Muscle of back (tissue), 3 donors: ENCODE measurements at regions not wholly inside any gene's neighbourhood (a gene's known extent, or its start where the extent isn't known, plus 50 kb on each side); places are given as distances from the start of the nearest gene placed in this dataset.

Experiments used
- DNase-seq, 3 donors: peaks; one replicate each; pipeline versions ENCODE4 v3.0.0 to v3.0.0-alpha.2; 2013

DNA sequence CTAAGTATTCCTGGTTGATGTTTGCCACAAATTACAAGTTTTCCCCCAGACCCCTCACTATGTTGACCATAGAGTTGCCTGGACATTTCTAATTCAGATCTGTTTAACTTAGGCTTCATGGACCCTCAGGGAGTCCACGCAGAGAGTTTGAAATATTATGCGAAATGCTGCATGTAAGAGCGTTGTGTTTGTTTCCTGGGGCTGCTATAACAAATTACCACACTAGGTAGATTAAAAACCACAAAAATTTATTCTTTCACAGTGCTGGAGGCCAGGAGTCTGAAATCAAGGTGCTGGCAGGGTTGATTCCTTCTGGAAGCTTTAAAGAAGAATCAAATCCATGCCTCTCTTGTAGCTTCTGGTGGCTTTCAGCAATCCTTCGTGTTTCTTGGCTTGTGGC lies 177.9 kb upstream of the KITLG start:
- no peak for DNase-seq

DNA sequence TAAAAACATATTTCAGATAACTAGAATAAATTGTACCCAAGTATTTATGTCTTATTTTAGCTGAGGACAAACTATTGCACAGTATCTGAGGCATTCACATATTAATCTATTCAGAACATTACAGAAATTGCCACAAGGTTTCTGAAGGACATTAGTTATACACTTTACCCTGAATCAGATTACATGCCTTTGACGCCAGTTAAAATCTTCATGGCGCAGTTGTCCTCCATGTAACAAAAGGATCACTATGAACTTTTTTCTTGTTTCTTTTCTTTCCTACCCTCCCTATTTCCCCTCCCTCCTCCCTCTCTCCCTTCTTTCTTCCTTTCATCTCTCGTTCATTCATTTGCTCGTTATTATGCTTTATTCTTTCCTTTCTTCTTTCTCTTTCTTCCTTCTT lies 176.6 kb upstream of the KITLG start:
- DNase-seq, result no peak

DNA sequence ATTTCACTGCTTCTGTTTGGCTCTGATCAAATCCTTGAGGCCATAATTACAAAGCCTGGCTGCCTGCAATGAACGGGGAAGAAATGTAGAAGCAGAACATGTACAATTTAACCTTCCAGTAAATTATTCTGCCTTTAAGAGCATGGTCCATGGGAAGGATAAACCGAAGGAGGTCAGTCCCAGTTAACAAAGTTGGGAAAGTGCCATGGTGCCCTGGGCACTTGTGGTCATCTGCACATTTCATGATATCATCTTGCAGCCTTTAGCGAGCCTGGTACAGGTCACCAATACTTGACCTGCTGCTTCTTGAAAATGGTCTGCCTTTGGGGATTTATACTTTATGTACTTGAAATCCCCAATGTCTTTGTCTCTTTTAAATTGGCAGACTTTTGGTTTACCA lies 175.9 kb upstream of the KITLG start:
- no peak for DNase-seq

DNA sequence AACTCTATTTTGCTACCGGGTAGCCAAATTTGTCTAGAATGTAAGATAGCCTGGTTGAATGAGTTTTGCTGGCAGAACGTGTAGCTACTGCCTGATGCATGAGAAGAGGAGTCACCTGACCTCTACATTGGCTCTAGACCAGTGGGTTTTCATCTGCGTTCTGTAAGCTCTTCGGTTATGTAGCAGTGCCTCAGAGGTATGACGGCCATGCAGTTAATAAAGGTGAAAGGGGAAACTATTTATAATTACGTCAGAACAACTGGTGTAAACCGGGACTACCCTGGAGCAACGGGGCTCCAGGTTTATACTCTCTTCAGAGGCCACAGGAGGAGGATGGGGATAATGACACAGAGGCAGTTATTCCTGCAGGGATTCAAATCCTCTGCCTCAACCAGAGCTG lies 173.4 kb upstream of the KITLG start:
- DNase-seq, result no peak

DNA sequence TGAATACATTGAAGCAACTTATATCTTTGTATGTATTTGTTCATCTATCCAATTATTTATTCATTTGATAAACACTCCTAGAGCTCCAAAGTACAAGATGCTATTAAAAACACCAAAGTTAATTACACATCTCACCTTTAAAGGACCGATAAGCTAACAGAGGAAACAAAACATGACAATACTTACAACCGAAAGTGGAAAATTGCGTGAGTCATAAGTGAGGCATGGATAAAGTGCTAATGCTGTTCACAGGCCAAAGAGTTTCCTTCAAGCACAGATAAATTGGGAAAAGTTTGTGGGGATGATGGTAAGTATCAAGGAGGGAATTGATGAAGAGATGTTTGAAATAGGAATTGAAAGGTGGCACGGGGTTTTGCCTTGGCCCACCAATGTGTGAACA lies 172.8 kb upstream of the KITLG start:
- no peak for DNase-seq

DNA sequence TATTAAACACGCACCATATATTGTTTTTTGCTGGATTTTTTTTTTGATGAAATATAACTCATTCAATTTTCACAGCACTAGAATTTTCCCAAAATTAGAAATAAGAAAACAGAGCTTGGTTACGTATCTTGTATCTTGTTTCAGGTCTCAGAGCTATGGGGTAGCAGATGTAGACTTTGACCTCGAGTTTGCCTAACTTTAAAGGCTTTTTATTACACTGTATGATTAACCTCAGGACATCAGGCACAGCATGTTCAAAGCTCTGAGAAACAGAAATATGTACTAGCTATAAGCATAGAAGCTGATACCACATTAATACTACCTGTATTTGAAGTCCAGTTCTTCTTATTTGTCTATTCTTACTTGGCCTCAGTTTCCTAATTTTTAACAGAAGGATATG lies 171.9 kb upstream of the KITLG start:
- DNase-seq, result no peak

DNA sequence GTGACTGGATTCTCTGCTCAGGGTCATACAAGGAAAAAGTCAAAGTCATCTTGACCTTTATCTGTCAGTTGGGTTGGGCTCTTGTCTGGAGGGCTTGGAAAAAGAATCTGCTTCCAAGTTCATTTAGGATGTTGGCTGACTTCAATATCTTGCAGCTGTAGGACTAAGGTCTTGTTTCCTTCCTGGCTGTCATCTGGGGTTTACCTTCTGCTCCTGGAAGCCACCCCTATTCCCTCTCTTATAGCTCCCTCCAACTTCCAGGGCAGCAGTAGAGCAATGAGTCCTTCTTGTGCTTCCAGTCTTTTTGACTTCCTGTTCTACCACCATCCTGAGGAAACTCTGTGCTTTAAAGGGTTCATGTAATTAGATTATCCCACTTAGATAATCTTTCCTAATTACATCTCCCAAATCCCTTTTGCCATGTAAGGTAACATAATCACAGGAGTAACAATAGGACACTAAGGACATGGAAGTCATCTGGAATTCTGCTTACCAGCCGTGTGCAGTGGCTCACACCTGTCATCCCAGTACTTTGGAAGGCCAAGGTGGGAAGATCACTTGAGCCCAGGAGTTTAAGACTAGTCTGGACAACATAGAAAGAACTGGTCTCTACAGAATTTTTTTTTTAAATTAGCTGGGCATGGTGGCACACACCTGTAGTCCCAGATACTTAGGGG lies 170.7 kb upstream of the KITLG start:
- DNase-seq, result no peak

DNA sequence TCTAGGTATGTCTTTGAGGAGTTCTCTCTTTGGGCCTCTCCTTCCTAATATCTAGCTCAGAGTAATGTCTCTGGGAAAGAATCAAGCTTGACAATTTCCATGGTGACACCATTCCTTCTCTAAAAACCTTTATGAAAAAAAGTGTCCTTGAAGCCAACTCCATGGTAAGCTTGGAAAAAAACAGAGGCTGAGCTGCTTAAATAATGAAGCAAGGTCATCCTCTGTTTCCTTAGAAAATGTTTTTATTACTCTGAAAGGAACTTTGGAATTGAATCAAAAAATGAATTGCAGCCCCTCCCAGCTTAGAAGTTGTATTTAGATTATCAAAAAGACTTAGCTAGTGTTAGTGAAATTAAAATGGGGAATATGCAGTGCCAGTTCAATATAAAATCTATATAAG lies 166.1 kb upstream of the KITLG start:
- no peak for DNase-seq

DNA sequence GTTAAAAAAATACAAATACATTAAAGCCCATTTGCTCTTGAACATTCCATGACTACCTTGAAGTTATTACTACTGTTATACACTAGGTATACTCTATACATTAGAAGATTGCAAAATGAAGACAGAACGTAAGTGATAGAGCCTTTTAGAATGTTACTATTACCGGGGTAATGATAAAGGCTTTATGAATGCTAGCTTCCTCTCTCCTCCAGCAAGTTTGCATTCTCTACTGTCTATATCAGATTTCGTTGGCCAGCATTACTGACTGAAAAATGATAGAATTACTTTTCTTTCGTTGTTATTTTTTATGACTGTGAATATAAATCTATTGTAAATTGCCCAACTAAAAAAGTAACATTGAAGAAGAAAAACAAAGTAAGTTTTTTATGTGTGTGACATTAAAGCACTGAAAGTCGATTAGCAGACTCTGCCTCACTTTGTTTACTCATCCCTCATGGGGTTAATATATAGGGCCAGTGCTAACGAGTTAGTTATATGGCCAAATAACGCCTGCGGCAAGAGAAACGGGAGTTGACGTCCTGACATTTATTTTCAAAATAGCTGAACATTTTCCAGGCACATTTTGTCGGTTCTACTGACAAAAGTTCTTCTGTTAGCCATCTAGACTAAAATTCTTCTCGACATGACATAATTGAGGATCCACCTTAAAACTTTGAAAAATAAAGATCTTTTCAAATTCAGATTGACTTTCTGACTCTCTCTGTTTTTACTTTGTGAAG lies 163.8 kb upstream of the KITLG start:
- DNase-seq, result no peak

DNA sequence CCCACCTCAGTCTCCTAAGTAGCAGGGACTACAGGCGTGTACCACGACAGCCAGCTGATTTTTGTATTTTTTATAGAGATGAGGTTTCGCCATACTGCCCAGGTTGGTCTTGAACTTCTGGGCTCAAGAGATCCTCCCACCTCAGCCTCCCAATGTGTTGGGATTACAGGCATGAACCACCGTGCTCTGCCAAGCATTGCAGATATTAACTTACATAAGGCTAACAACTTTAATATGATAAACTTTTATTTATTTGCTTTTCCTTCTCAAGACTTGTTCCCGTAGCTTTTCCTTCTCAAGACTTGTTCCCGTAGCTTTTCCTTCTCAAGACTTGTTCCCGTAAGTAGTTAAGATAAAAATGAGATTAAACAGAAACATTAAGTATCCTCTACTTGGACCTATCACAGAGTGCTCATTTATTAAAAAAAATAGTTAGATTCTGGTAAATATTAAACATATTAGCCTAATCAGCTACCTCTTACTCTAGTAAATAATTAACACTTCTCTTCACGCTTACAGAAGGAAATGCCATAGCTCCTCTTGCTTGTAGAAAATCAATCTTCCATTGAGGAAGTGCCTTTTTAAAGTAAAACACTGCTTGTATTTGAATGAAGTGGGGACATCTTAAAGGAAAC lies 157.7 kb upstream of the KITLG start:
- no peak for DNase-seq

DNA sequence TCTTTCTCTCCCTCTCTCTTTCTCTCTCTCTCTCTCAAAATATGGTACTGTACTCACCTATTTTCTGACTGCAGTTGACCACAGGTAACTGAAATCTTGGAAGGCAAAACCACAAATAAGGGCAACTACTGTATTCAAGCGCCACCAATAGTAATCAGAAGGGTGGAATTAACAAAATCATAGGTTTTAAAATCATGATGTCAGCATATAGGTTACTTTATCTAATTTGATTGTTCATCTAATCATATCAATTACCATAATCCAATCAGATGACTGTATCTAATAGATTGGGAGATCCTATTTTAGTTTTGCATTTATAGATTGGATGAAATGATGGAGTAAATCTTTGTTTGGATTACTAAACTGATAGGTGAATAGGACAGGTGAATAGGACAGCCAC lies 155.8 kb upstream of the KITLG start:
- no peak for DNase-seq

DNA sequence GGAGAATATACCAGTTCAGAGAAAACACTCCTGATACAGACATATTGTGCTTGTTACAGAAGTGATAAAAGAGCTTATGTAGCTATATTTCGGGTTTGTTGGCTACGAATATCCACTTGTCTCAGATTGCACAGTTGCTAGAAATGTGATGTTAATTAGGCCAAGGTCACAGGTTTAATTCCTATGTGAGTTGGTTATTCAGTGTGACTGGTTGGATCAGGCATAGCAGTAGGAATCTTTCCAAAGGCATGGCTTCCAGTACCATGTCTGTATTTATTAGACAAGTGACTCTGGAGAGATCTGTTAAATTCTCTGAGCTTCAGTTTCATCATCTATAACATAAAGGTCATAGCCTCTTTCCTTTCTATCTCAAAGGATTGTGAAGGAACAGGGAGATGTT lies 152.7 kb upstream of the KITLG start:
- DNase-seq, result no peak

DNA sequence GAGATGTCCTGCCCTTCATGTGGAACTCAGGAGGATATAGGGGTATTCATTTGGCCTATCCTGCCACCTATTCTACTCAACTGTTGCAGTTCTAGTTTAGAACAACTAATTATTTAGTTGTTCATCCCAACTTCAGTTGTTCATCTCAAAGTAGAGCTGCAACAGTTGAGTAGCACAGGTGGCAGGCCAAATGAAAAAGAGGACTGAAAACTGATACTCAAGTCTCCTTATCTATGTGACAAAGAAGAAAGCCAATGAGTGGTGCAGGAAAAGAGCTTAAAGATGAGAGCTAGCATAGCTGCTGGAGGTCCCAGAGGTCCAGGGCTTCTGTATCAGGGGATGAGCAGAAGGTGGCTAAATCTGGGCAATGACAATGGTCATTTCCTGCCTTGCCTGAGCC lies 148.9 kb upstream of the KITLG start:
- no peak for DNase-seq

DNA sequence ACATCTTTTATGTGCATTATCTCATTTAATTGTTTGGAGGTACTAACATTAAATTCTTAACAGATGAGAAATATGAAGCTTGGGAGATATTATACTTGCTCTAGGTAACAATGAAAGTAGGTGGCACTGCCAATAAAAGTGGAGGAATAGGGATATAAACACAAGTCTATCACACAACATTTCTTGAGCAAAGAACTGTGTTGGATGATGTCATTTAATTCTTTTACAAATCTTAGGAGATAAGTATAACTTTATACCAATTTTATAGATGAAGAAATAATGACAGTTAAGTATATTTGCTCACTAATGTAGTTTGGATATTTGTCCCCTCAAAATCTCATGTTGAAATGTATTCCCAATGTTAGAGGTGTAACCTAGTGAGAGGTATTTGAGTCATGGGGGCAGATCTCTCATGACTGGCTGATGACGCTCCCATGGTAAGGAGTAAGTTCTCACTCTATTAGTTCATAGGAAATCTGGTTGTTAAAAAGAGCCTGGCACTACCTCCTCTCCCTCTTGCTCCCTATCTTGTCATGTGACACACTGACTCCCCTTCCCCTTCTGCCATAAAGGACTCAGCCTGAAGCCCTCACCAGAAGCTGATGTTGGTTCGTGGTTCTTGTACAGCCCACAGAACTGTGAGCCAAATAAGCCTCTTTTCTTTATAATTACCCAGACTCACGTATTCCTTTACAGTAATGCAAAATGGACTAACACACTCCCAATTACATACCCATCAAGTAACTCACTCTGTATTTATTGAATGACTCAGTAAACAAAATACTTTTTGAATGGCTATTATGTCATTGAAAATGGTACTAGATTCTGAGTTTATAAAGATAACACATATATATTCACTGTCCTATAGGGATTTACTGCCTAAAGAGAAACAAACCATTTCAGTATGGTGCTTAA lies 146.8 kb upstream of the KITLG start:
- peak in 1 of 3 donors; percentile 3 for DNase-seq

DNA sequence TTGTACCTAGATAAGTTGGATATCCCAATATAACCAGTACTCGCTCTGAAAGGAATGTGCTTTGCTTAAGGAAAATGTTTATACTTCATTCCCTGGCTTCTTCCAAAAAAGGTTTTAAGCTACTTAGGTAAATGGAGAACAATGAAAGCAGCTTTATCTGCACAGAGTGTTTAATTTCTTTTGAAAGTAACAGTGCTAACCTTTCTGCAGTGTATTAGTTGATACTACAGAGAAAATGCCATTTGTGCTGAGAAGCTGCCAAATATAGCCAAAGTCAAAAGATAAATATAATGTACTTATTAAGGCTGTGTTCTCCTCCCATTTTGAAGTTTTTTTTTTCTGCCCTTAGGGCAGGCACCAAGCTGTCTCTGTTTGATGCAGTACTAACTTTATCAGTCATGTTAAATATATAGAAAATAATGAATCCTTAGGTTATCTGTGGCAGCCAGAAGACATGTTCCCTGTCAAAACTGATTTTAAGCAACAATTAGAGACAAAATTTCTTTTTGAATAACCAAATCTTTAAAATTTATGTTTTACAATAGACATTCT lies 145.4 kb upstream of the KITLG start:
- DNase-seq, result no peak

DNA sequence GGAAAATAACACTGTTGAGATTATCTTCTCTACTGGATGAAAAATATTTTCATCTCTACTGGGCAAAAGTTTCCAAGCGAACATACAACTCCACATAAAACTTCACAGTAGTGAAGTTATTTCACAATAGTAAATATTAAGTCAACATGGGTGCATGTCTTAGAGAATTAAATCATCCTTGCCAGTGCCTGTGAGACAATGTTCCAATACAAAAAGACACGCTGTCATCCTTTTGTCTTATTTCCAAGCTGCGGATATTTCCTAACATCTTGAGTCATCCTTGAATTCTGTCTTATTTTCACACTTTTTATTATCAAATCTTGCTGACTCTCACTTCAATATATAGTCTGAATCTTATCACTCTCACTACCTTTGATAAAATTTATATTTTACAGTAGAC lies 142.9 kb upstream of the KITLG start:
- DNase-seq, result peak in 2 of 3 donors; percentile 12 to 22

DNA sequence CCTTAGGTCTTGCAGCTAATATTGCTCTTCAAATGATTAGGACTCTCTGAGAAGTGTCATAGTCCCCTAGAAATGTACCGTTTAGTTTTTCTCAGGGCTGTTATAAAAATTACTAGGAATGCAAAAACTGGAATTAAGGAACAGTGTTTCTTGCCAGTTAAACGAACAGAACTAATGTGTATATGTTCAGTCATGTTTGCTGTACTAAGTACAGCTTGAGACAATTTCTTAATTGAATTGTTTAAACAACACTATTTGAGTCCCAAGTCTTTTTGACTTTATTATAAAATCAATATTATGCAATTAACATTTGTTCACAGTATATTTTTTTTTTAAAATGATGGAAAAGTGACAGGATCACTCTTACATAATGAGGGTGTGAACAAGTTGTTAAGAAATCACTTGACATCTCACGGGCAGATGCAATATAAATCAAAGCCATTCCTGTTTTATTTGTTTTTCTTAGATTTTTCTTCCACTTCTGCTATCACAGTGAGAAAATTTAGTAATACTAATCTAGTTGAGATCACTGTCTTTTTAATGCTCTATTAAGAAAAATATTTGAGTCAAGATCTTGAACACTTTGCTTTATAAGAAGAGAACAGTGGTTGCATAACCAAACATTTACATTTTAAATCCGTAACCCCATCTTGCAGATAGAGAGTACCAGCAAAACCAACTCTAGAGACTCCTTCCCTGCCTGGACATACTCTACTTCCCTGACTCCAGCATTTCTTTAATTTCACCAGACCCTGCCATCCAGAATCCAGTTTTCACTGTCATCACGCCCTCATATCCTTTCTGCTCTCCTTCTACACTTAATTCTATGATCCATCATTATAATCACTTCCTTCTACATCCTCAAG lies 140.7 kb upstream of the KITLG start:
- DNase-seq, result no peak

DNA sequence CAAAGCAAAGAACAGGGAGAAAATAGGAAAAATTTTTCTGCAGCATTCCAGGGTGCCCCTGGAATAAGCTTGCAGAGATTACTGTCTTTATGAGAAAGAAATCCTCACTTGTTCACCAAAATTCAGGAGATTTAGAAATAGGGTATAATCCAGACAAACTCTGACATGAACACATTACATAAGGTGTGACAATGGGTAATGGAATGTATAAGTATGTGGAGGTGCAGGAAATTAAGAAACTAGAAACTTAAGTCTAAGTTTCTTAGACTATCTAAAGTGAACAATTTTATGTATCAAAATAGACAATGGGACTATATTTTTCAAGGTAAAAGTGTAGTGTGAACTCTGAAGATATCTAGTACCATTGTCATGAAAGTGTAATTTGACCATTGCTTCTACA lies 140.0 kb upstream of the KITLG start:
- no peak for DNase-seq

DNA sequence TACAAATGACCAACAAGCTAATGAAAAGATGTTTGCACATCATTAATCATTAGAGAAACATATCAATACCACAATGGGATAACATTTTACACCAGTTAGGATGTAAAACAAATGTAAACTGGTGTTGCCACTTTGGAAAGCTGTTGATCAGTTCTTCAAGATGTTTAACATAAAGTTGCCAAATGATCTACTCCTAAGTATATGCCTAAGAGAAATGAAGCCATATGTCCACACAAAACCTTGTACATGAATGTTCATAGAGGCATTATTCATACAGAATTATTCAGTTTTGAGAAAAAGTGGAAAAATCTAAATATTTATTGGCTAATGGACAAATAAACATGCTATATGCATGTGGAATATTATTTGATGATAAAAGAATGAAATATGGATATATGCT lies 136.9 kb upstream of the KITLG start:
- DNase-seq, result no peak

DNA sequence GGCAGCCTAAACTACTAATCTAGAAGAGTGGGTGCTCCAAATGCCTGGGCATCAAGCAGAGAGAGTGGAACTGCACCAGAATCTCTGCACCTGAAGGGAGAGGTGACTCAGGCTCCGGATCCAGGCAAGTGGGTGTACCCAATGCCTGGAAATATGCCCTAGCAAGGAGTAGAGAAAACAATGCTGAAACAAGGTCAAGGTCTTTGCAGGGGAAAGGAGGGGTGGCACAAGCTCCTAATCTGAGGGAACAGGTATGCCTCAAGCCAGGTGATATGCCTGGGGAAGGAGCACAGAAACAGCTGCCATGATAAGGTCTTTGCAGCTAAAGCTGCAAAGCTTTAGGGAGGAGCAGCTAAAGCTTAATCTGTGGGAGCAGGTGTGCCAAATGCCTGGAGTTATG lies 136.0 kb upstream of the KITLG start:
- no peak for DNase-seq

DNA sequence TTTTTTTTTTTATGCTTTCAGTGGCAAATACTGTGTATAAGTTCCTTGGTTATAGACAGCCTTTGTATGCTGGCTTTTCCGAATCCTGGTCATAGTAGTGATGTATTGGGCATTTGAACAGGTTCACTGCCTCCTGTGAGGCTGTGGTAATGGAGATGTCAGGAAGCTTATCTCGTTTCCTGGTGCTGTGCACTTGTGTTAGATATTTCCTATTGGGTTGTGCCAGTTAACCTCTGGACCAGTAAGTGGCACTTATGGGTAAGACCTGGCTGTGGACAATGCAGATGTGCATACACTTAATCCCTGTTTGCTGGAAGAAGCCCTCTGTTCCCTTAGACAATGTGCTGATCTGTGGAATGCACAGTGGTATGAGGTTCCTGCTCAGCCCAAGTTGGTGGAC lies 135.4 kb upstream of the KITLG start:
- DNase-seq, result no peak
